ENCODE measurements at regions not wholly inside any gene's neighbourhood (a gene's known extent, or its start where the extent isn't known, plus 50 kb on each side); places are given as distances from the start of the nearest gene placed in this dataset.

DNA sequence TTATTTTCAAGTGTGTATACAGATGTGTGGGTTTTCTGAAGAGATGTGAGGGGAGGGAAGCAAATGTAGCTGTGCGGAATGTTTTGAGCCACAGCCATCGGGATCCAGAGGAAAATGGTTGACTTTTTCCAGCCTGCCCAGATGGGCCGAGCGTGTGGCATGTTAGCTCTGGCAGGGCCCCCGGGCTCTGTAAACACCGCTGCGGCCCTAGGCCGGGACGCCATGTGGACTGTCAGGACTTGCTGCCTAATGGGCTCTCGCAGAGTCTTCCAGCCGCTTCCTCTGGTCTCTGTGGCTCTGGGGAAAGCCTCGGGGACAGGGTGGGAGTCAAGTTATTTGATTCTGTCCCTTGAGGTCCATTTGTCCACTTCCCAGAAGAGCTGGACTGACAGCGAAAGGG lies 109.6 kb upstream of the PTCH1 start:
- no peak for DNase-seq (ENCODE audit: low read depth in 2 of 2)

DNA sequence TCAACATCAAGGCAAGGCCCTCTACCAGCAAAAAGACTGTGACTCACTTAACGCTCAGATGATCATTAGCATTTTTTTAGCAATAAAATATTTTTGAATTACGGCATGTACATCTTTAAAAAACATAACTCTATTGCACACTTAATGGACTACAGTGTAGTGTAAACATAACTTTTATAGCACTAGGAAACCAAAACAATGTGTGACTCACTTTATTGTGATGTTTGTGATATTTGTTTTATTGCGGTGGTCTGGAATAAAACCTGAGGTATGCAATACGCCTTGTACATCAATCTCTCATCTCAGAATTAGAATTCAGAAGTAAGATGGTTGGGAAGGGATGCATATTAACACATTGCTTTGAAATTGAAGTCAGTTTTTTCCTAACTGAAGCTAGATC lies 106.9 kb upstream of the PTCH1 start:
- DNase-seq (ENCODE audit: low read depth in 2 of 2): no peak

DNA sequence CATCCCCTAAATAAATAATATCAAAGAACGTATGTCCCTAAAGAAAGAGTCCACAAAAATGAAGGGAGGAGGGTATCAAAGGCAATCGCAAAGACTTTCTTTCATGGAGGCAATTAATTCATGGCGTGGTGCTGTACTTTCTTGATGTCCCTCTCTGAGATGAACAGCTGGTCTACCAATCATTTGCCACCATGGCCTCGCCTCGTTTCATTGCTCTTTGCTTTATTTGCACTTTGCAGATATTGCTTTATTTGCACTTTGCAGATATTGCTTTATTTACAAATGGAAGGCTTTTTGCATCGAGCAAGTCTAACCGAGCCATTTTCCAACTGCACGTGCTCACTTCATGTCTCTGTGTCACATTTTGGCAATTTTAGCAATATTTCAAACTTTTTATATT lies 104.0 kb upstream of the PTCH1 start:
- no peak for DNase-seq (ENCODE audit: low read depth in 2 of 2)

- no peak for DNase-seq (ENCODE audit: low read depth in 2 of 2)
Measured at GRCh38 chr9:95620314-95620713, 103.5 kb upstream of the PTCH1 start.

DNA sequence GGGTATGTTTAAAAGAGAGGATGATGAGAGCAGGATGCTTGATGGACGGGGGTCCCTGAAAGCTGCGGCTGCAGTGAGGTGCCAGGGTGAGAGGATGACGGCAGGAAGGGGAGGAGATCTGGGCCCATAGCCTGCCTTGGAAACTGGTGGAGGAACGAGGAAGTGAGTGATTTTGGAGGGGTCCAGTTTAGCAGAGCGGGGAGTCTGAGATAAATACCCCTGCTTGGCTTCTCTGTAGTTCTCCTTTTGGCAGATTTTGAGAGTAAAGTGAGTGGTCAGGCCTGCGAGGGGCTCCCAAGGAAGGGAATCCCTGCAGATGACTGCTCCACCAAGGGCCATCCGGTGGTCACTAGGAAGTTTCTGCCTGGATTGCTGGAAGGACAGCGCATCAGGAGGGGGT lies 98.5 kb upstream of the PTCH1 start:
- DNase-seq (ENCODE audit: low read depth in 2 of 2): no peak

GRCh38 chr9:95613670-95614069 lies 96.9 kb upstream of the PTCH1 start:
- no peak for DNase-seq (ENCODE audit: low read depth in 2 of 2)

- no peak for DNase-seq (ENCODE audit: low read depth in 2 of 2)
Measured at GRCh38 chr9:95611354-95611753, 94.6 kb upstream of the PTCH1 start.

- DNase-seq (ENCODE audit: low read depth in 2 of 2): no peak
Measured at GRCh38 chr9:95610006-95610785, 93.4 kb upstream of the PTCH1 start.

DNA sequence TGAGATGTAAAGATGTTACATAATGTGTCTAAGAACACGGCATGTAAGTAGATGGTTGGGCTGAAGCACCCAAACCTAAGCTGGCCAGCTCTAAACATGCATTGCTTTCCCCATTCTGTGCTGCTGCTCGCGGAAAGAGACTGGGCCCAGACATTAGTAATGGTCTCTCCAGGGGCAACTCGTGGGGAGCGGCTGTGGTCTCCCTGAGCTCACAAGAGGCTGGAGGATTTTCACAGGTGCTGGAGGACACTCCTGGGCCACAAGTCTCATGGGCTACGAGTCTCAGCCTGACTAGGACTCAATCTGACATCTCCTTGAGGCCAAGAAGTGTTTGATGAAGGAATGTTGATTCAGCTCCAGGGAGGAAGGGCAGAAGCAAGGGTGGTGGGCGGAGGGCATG lies 92.7 kb upstream of the PTCH1 start:
- DNase-seq (ENCODE audit: low read depth in 2 of 2): no peak

GRCh38 chr9:95608341-95608740 lies 91.6 kb upstream of the PTCH1 start:
- no peak for DNase-seq (ENCODE audit: low read depth in 2 of 2)

GRCh38 chr9:95607507-95607906 lies 90.7 kb upstream of the PTCH1 start:
- DNase-seq (ENCODE audit: low read depth in 2 of 2): no peak

GRCh38 chr9:95606489-95607350 lies 89.9 kb upstream of the PTCH1 start:
- no peak for DNase-seq (ENCODE audit: low read depth in 2 of 2)

- DNase-seq (ENCODE audit: low read depth in 2 of 2): peak in 1 of 2 donors; percentile 7
Measured at GRCh38 chr9:95605816-95606488, 89.2 kb upstream of the PTCH1 start.

- no peak for DNase-seq (ENCODE audit: low read depth in 2 of 2)
Measured at GRCh38 chr9:95605101-95605500, 88.3 kb upstream of the PTCH1 start.

DNA sequence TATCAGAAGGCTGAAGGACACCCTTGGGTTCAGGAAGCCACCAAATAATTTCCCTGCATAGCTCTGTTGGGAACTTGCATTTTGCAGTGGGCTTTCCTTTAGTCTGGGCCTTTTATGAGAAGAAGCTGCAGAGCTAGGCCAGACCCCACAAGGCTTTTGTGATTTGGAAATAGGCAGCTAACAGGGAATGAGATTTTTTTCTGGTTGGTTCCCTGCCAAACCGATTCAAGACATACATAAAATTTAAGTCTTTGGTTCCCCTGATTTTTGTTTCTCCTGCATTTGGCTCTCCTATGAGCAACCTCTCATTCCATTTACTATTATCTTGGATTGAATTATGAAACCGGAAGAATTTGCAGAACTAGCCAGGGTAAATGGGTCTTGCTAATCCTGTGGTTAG lies 81.5 kb upstream of the PTCH1 start:
- no peak for DNase-seq (ENCODE audit: low read depth in 2 of 2)

DNA sequence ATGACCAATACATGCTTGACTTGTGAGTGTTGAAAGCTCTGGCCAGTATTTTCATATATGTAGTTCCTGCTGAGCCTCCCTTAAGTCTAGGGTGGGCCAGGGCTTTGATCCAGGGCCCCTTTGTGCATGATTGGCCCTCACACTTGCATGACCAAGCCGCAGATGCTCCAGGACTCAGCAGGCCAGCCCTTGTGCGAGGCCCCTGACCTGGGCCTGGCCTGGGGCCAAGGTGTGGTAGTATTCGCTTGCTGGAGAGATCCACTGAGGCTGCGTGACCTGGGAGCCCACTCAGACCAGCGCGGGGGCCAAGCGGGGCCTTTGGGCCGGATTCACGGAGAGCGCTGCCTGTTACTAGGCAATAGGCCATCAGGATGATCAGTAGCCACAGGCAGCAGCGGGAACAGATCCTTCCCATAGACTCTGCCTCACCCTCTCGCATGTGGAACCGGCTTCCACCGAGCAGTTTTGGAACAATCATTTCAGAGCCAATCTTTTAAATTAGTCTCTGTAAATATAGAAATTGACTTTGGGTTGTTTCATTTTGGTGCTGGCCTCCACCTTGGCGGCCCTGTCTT lies 79.0 kb upstream of the PTCH1 start:
- no peak for DNase-seq (ENCODE audit: low read depth in 2 of 2)

- DNase-seq (ENCODE audit: low read depth in 2 of 2): no peak
Measured at GRCh38 chr9:95592931-95593330, 76.2 kb upstream of the PTCH1 start.

- DNase-seq (ENCODE audit: low read depth in 2 of 2): peak in 1 of 2 donors; percentile 23
Measured at GRCh38 chr9:95588724-95589588, 72.2 kb upstream of the PTCH1 start.

GRCh38 chr9:95587021-95587964 lies 70.5 kb upstream of the PTCH1 start:
- no peak for DNase-seq (ENCODE audit: low read depth in 2 of 2)

DNA sequence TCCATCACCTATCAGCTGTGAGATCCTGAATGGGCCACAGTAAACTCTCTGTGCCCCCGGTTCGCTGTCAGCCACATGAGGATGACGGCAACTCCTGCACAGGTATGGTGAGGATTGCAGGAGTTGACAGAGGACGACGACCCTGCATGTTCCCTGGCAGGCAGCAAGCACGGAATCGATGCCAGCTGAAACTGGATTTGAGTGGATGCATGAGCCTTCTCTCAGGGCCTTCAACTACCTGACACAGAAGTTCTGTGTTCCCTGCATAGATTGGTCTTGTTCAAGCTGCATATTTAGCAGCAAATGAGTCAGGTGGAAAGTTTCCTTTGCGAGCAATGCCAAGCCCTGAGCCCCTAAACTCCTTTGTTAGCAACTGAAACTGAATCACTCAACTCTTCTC lies 69.6 kb upstream of the PTCH1 start:
- DNase-seq (ENCODE audit: low read depth in 2 of 2): no peak

Data from lung microvascular endothelial cell (primary cell).